Endothelial cell (in vitro differentiated cells): ENCODE measurements at regions not wholly inside any gene's neighbourhood (a gene's known extent, or its start where the extent isn't known, plus 50 kb on each side); places are given as distances from the start of the nearest gene placed in this dataset.

Experiments
- DNase-seq: peaks from one replicate; pipeline ENCODE4 v3.0.0; 2021; ENCODE audit warnings: low spot score
- H3K27ac Mint-ChIP-seq: one replicate; pipeline ENCODE4 v1.8.0; 2021; ENCODE audit warnings: mixed read lengths, inconsistent platforms; ENCODE audit not compliant: unreplicated experiment
- H3K27me3 Mint-ChIP-seq: one replicate; pipeline ENCODE4 v1.8.0; 2021; ENCODE audit warnings: mild to moderate bottlenecking, moderate library complexity, mixed read lengths, inconsistent platforms; ENCODE audit not compliant: unreplicated experiment
- H3K36me3 Mint-ChIP-seq: one replicate; pipeline ENCODE4 v1.8.0; 2021; ENCODE audit warnings: mild to moderate bottlenecking, low read depth, mixed read lengths, inconsistent platforms; ENCODE audit not compliant: unreplicated experiment
- H3K4me1 Mint-ChIP-seq: one replicate; pipeline ENCODE4 v1.8.0; 2021; ENCODE audit warnings: mild to moderate bottlenecking, mixed read lengths, inconsistent platforms; ENCODE audit not compliant: unreplicated experiment
- H3K4me3 Mint-ChIP-seq: one replicate; pipeline ENCODE4 v1.8.0; 2021; ENCODE audit warnings: mild to moderate bottlenecking, mixed read lengths, inconsistent platforms; ENCODE audit not compliant: unreplicated experiment
- H3K9me3 Mint-ChIP-seq: one replicate; pipeline ENCODE4 v1.8.0; 2021; ENCODE audit warnings: mixed read lengths, inconsistent platforms; ENCODE audit not compliant: unreplicated experiment
- CTCF ChIP-seq: fragments of 200-600 bp; sonication (generic); IDR thresholded peaks from one replicate; pipeline ENCODE4 v1.5.0; 2021; ENCODE audit warnings: antibody characterized with exemption; ENCODE audit not compliant: unreplicated experiment

- no peak for DNase-seq
- H3K27me3 Mint-ChIP-seq: peaks cover 1% of the 10 kb centered on the region
- H3K9me3 Mint-ChIP-seq: no peaks in the 10 kb centered on the region
- no peak overlapping the region for H3K27ac Mint-ChIP-seq
- no peak overlapping the region for H3K4me3 Mint-ChIP-seq
- TF ChIP-seq CTCF: no peak
- no peaks in the 10 kb centered on the region for H3K4me1 Mint-ChIP-seq
- H3K36me3 Mint-ChIP-seq: no peaks in the 10 kb centered on the region
These were observed 369.0 kb downstream of the BRD1 start for GRCh38 chr22:49458708-49459099.

GRCh38 chr22:49457946-49458707 lies 369.5 kb downstream of the BRD1 start:
- Mint-ChIP-seq H3K4me3 (no peak overlapping the region), H3K4me1 (no peaks in the 10 kb centered on the region), H3K27ac (no peak overlapping the region), H3K36me3 (no peaks in the 10 kb centered on the region), H3K9me3 (no peaks in the 10 kb centered on the region), H3K27me3 (peaks cover 1% of the 10 kb centered on the region)
- no peak for DNase-seq
- no peak for TF ChIP-seq CTCF

GRCh38 chr22:49457146-49457545 lies 370.5 kb downstream of the BRD1 start:
- Mint-ChIP-seq H3K36me3 (no peaks in the 10 kb centered on the region), H3K27me3 (peaks cover 1% of the 10 kb centered on the region), H3K9me3 (no peaks in the 10 kb centered on the region), H3K4me1 (no peaks in the 10 kb centered on the region), H3K27ac (no peak overlapping the region), H3K4me3 (no peak overlapping the region)
- TF ChIP-seq CTCF: no peak
- no peak for DNase-seq

- H3K27ac Mint-ChIP-seq: no peak overlapping the region
- peaks cover under 1% of the 10 kb centered on the region for H3K4me1 Mint-ChIP-seq
- H3K4me3 Mint-ChIP-seq: no peak overlapping the region
- no peak for TF ChIP-seq CTCF
- DNase-seq: no peak
- H3K9me3 Mint-ChIP-seq: no peaks in the 10 kb centered on the region
- peaks cover 3% of the 10 kb centered on the region for H3K27me3 Mint-ChIP-seq
- no peaks in the 10 kb centered on the region for H3K36me3 Mint-ChIP-seq
These were observed 372.1 kb downstream of the BRD1 start for GRCh38 chr22:49455595-49455994.

- Mint-ChIP-seq H3K27ac (no peak overlapping the region), H3K4me3 (no peak overlapping the region), H3K36me3 (no peaks in the 10 kb centered on the region), H3K4me1 (peaks cover 4% of the 10 kb centered on the region), H3K27me3 (peaks cover 4% of the 10 kb centered on the region), H3K9me3 (no peaks in the 10 kb centered on the region)
- no peak for TF ChIP-seq CTCF
- no peak for DNase-seq
These were observed 372.9 kb downstream of the BRD1 start for GRCh38 chr22:49454726-49455125.
